ENCODE measurements at regions not wholly inside any gene's neighbourhood (a gene's known extent, or its start where the extent isn't known, plus 50 kb on each side); places are given as distances from the start of the nearest gene placed in this dataset.

DNA sequence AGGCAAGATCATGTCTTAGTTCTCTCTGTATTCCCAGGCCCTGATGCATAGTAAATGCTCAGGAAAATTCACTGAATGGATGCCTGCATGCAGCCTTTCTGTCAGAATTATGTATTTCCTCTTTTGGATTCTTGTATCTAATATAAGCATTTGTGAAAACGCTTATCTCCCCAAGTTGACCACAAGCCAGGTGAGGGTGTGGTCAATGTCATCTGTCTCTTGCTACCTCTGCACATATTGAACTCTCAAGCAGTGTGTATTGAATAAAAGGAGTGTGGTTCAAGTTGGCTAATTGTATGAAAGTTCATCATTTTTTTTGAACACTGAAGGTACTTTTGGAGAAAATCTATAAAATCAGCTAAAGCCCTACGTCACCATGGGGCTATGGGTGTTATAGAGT is 84.3 kb downstream of the CNGA2 start:
- TF ChIP-seq SP1 (IDR thresholded peaks at IDR 0.05) (no peak), ELF4 (IDR thresholded peaks at IDR 0.05) (no peak), FOXK2 (IDR thresholded peaks at IDR 0.05) (no peak), FOXA1 (IDR thresholded peaks at IDR 0.05) (no peak)

All from HEK293T (cell line).